Colonic mucosa (tissue), 4 donors: ENCODE measurements at regions not wholly inside any gene's neighbourhood (a gene's known extent, or its start where the extent isn't known, plus 50 kb on each side); places are given as distances from the start of the nearest gene placed in this dataset.

ENCODE experiments used
- DNase-seq: peaks from one replicate; pipeline ENCODE4 v3.0.0-alpha.2; 2020
- H3K27ac ChIP-seq: fragments of 200-600 bp; one replicate; pipeline ENCODE4 v1.8.0; 2021
- H3K27me3 ChIP-seq: fragments of 200-600 bp; one replicate; pipeline ENCODE4 v1.8.0; 2021
- H3K36me3 ChIP-seq: fragments of 200-600 bp; one replicate; pipeline ENCODE4 v1.8.0; 2021
- H3K4me1 ChIP-seq: fragments of 200-600 bp; one replicate; pipeline ENCODE4 v1.8.0; 2021; ENCODE audit warnings: mild to moderate bottlenecking
- H3K4me3 ChIP-seq: fragments of 200-600 bp; one replicate; pipeline ENCODE4 v1.8.0; 2021
- H3K9ac ChIP-seq, 2 donors: one replicate each; pipeline ENCODE4 v1.7.0; 2013; ENCODE audit warnings: control low read depth in 2 of 2, low read depth in 2 of 2, low read length in 2 of 2
- H3K9me3 ChIP-seq: fragments of 200-600 bp; one replicate; pipeline ENCODE4 v1.8.0; 2021
- CTCF ChIP-seq: fragments of 200-600 bp; IDR thresholded peaks from one replicate; pipeline ENCODE4 v1.8.0; 2022; ENCODE audit warnings: antibody characterized with exemption, mild to moderate bottlenecking
- intact Hi-C: fragments of 100-400 bp; cut with DNase I; formaldehyde crosslinking; loops from one replicate; pipeline ENCODE4 v1.14.1; 2022
- donor health status: healthy.
- donor health status: DM: no; HTN: no; CAD: no.
- donor health status: DM: no; HTN: no; CAD: no.

- H3K36me3 ChIP-seq, result no peaks in the 10 kb centered on the region
- no peak for TF ChIP-seq CTCF
- no peak for DNase-seq
- intact Hi-C loops, result no loop called here
- H3K27me3 ChIP-seq, result no peaks in the 10 kb centered on the region
- H3K9me3 ChIP-seq, result no peaks in the 10 kb centered on the region
- H3K27ac ChIP-seq, result no peak overlapping the region
- H3K4me1 ChIP-seq, result no peaks in the 10 kb centered on the region
- H3K4me3 ChIP-seq, result no peak overlapping the region
- H3K9ac ChIP-seq, result no peak overlapping the region
Observed at GRCh38 chr11:106425819-106426218, 348.4 kb downstream of the AASDHPPT start.

DNA sequence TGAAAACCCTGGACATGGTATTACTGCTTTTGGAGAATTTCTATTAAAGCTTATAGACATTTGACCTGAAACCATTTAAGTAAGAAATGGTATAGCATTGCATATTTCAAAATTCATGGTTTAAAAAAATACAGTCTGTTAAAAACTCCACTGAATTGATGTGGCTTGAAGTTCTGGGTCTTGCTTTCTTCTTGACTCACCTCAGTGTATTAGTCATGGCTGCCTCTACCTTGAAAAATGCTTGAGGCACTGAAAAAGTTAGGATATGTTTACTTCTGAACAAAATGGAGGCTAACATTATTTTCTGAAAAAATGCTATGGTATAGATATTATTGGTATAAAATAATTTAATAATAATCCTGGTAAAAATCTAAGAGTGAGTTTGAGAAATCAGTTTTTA lies 349.2 kb downstream of the AASDHPPT start:
- DNase-seq, result no peak
- no peak for TF ChIP-seq CTCF
- H3K27me3 ChIP-seq, result no peaks in the 10 kb centered on the region
- H3K27ac ChIP-seq, result no peak overlapping the region
- no peaks in the 10 kb centered on the region for H3K4me1 ChIP-seq
- H3K9me3 ChIP-seq, result no peaks in the 10 kb centered on the region
- intact Hi-C loops, result no loop called here
- H3K4me3 ChIP-seq, result no peak overlapping the region
- H3K36me3 ChIP-seq, result no peaks in the 10 kb centered on the region
- H3K9ac ChIP-seq, result no peak overlapping the region

DNA sequence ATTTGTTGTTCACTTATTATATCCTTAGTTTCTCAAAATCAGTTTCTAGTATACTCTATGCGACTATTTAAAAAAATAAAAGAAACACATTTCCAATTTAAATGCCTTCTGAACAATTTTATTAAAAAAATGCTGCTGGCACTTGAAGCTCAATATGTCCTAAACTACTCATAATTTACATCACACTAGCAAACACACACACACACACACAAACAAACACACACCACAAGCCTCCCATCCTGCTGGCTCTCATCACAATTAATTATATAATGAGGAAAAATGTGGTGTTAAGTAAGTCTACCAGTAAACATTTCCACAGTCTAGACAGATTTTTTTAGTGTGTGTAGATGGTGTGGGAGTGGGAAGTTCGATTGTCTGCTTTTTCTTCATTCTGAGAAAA lies 350.3 kb downstream of the AASDHPPT start:
- no peak for TF ChIP-seq CTCF
- Histone ChIP-seq H3K27ac (no peak overlapping the region), H3K9ac (no peak overlapping the region), H3K27me3 (no peaks in the 10 kb centered on the region), H3K4me1 (no peaks in the 10 kb centered on the region), H3K4me3 (no peak overlapping the region), H3K36me3 (no peaks in the 10 kb centered on the region), H3K9me3 (no peaks in the 10 kb centered on the region)
- intact Hi-C loops, result no loop called here
- DNase-seq, result no peak

GRCh38 chr11:106442032-106442431 lies 364.6 kb downstream of the AASDHPPT start:
- intact Hi-C loops, result no loop called here
- Histone ChIP-seq H3K4me3 (no peak overlapping the region), H3K9ac (no peak overlapping the region), H3K9me3 (no peaks in the 10 kb centered on the region), H3K27me3 (no peaks in the 10 kb centered on the region), H3K27ac (no peak overlapping the region), H3K36me3 (no peaks in the 10 kb centered on the region), H3K4me1 (no peaks in the 10 kb centered on the region)
- no peak for TF ChIP-seq CTCF
- DNase-seq, result no peak

- Histone ChIP-seq H3K9me3 (no peaks in the 10 kb centered on the region), H3K4me3 (no peak overlapping the region), H3K27ac (no peak overlapping the region), H3K9ac (no peak overlapping the region), H3K4me1 (no peaks in the 10 kb centered on the region), H3K36me3 (no peaks in the 10 kb centered on the region), H3K27me3 (no peaks in the 10 kb centered on the region)
- intact Hi-C loops, result no loop called here
- no peak for TF ChIP-seq CTCF
- no peak for DNase-seq
Observed at GRCh38 chr11:106446302-106446701, 368.8 kb downstream of the AASDHPPT start.

- Histone ChIP-seq H3K27me3 (no peaks in the 10 kb centered on the region), H3K4me3 (no peak overlapping the region), H3K4me1 (no peaks in the 10 kb centered on the region), H3K9ac (no peak overlapping the region), H3K27ac (no peak overlapping the region), H3K9me3 (no peaks in the 10 kb centered on the region), H3K36me3 (no peaks in the 10 kb centered on the region)
- no peak for TF ChIP-seq CTCF
- no peak for DNase-seq
- intact Hi-C loops, result no loop called here
Observed at GRCh38 chr11:106446955-106447354, 369.5 kb downstream of the AASDHPPT start.
